Loucy (cell line): ENCODE measurements at regions not wholly inside any gene's neighbourhood (a gene's known extent, or its start where the extent isn't known, plus 50 kb on each side); places are given as distances from the start of the nearest gene placed in this dataset.

Experiments
- H2AFZ ChIP-seq: fragments of 200-600 bp; sonication (generic); 2 replicates; pipeline ENCODE4 v1.6.0; 2016; ENCODE audit warnings: antibody characterized with exemption, mild to moderate bottlenecking, low read length, moderate library complexity
- H3F3A ChIP-seq: fragments of 200-600 bp; 2 replicates; pipeline ENCODE4 v1.6.0; 2016; ENCODE audit warnings: antibody characterized with exemption, low read depth, mild to moderate bottlenecking
- H3K27me3 ChIP-seq: fragments of 200-600 bp; sonication (generic); 2 replicates; pipeline ENCODE4 v1.6.1; 2014; ENCODE audit warnings: low read length, mild to moderate bottlenecking; ENCODE audit not compliant: insufficient read depth, poor library complexity, severe bottlenecking
- H3K36me3 ChIP-seq: fragments of 200-600 bp; sonication (generic); 2 replicates; pipeline ENCODE4 v1.6.1; 2016; ENCODE audit warnings: low read length; ENCODE audit not compliant: insufficient read depth
- H3K4me1 ChIP-seq: fragments of 200-600 bp; sonication (generic); 2 replicates; pipeline ENCODE4 v1.5.1; 2014; ENCODE audit warnings: low read length, mild to moderate bottlenecking; ENCODE audit not compliant: insufficient read depth, poor library complexity, severe bottlenecking
- H3K4me2 ChIP-seq: fragments of 200-600 bp; sonication (generic); 2 replicates; pipeline ENCODE4 v1.6.0; 2014; ENCODE audit warnings: antibody characterized with exemption, low read length, low read depth, mild to moderate bottlenecking; ENCODE audit not compliant: poor library complexity, severe bottlenecking
- H3K4me3 ChIP-seq: fragments of 200-600 bp; sonication (generic); 2 replicates; pipeline ENCODE4 v1.5.1; 2014; ENCODE audit warnings: low read length, mild to moderate bottlenecking, mixed read lengths; ENCODE audit not compliant: poor library complexity, severe bottlenecking
- H3K79me2 ChIP-seq: fragments of 200-600 bp; sonication (generic); 2 replicates; pipeline ENCODE4 v1.6.1; 2014; ENCODE audit warnings: low read length; ENCODE audit not compliant: insufficient read depth
- H3K9ac ChIP-seq: fragments of 200-600 bp; sonication (generic); 2 replicates; pipeline ENCODE4 v1.6.0; 2014; ENCODE audit warnings: mild to moderate bottlenecking, low read depth, low read length, moderate library complexity; ENCODE audit not compliant: poor library complexity, severe bottlenecking
- H3K9me2 ChIP-seq: fragments of 200-600 bp; sonication (generic); replicated peaks from 2 replicates; pipeline ENCODE4 v1.6.1; 2016; ENCODE audit warnings: low read depth, low read length, mixed read lengths
- H3K9me3 ChIP-seq: fragments of 200-600 bp; sonication (generic); 2 replicates; pipeline ENCODE4 v1.6.1; 2014; ENCODE audit warnings: mild to moderate bottlenecking, antibody characterized with exemption, low read length, low read depth; ENCODE audit not compliant: insufficient read depth
- H4K20me1 ChIP-seq: fragments of 200-600 bp; sonication (generic); 2 replicates; pipeline ENCODE4 v1.6.0; 2014; ENCODE audit warnings: antibody characterized with exemption, low read length, mild to moderate bottlenecking; ENCODE audit not compliant: insufficient read depth, poor library complexity, severe bottlenecking
- CTCF ChIP-seq: fragments of 200-600 bp; sonication (generic); conservative IDR thresholded peaks from 2 replicates; pipeline ENCODE4 v1.5.1; 2014; ENCODE audit warnings: mild to moderate bottlenecking, antibody characterized with exemption, low read length
- EZH2phosphoT487 ChIP-seq: fragments of 200-600 bp; IDR thresholded peaks from 2 replicates; pipeline ENCODE4 v1.6.1; 2018; ENCODE audit warnings: antibody characterized with exemption, mild to moderate bottlenecking, moderate library complexity, borderline replicate concordance

GRCh38 chrX:40282946-40283660, 185.3 kb upstream of the BCOR start:
- no peaks in the 10 kb centered on the region for H3K9me3 ChIP-seq
- no peaks in the 10 kb centered on the region for H3K27me3 ChIP-seq

GRCh38 chrX:40282348-40282747, 184.6 kb upstream of the BCOR start:
- H3K36me3 ChIP-seq: no peaks in the 10 kb centered on the region
- H3K79me2 ChIP-seq: no peaks in the 10 kb centered on the region
- no peaks in the 10 kb centered on the region for H3K9me3 ChIP-seq
- H3K27me3 ChIP-seq: no peaks in the 10 kb centered on the region
- no peaks in the 10 kb centered on the region for H4K20me1 ChIP-seq
- no peak overlapping the region for H2AFZ ChIP-seq
- no peaks in the 10 kb centered on the region for H3K9me2 ChIP-seq
- H3K4me2 ChIP-seq: peak overlapping the region; percentile 69
- H3K4me1 ChIP-seq: peaks cover 31% of the 10 kb centered on the region
- H3K4me3 ChIP-seq: no peak overlapping the region
- TF ChIP-seq CTCF (no peak), EZH2phosphoT487 (no peak)
- H3K9ac ChIP-seq: no peak overlapping the region
- H3F3A ChIP-seq: no peaks in the 10 kb centered on the region

More at GRCh38 chrX:40282946-40283660, 185.3 kb upstream of the BCOR start:
- no peaks in the 10 kb centered on the region for H4K20me1 ChIP-seq
- no peaks in the 10 kb centered on the region for H3K79me2 ChIP-seq
- H3K36me3 ChIP-seq: no peaks in the 10 kb centered on the region
- H3K9me2 ChIP-seq: no peaks in the 10 kb centered on the region
- no peaks in the 10 kb centered on the region for H3F3A ChIP-seq
- no peak overlapping the region for H3K4me3 ChIP-seq
- H3K4me2 ChIP-seq: no peak overlapping the region
- no peak for TF ChIP-seq EZH2phosphoT487
- H3K9ac ChIP-seq: no peak overlapping the region
- no peak overlapping the region for H2AFZ ChIP-seq
- H3K4me1 ChIP-seq: peaks cover 31% of the 10 kb centered on the region

GRCh38 chrX:40281336-40282005, 183.7 kb upstream of the BCOR start:
- no peaks in the 10 kb centered on the region for H4K20me1 ChIP-seq
- H3K4me3 ChIP-seq: peak overlapping the region; percentile 49
- H3K4me2 ChIP-seq: peak overlapping the region; percentile 69
- H3F3A ChIP-seq: no peaks in the 10 kb centered on the region
- no peaks in the 10 kb centered on the region for H3K36me3 ChIP-seq
- peaks cover 31% of the 10 kb centered on the region for H3K4me1 ChIP-seq
- no peaks in the 10 kb centered on the region for H3K9me2 ChIP-seq
- no peaks in the 10 kb centered on the region for H3K79me2 ChIP-seq
- peak overlapping the region; percentile 18 for H3K9ac ChIP-seq
- no peak overlapping the region for H2AFZ ChIP-seq
- H3K27me3 ChIP-seq: no peaks in the 10 kb centered on the region
- no peaks in the 10 kb centered on the region for H3K9me3 ChIP-seq
- TF ChIP-seq EZH2phosphoT487 (no peak), CTCF (no peak)
